ENCODE measurements at regions not wholly inside any gene's neighbourhood (a gene's known extent, or its start where the extent isn't known, plus 50 kb on each side); places are given as distances from the start of the nearest gene placed in this dataset.

DNA sequence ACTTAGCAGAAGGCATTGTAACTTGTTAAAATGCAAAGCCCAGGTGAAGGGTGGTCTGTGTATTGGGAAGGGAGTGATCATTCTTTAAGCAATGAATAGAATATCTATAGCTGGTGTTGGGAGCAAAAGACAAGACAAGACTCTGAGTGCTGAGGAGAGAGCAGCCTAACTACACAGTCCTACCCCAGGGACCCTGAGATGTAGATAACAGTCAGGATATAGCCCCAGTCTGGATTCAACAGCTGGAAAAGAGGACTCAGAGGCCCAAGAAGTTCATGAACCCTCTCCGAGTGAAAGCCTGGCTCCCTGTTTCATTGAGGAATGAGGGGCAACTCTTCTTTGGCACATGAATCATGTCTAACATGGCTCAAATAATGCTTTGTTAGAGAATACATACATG, 310.7 kb upstream of the SLC14A2 start:
- Mint-ChIP-seq H3K27me3 (ENCODE audit: low read depth) (no peaks in the 10 kb centered on the region), H3K4me3 (no peak overlapping the region), H3K9me3 (ENCODE audit: insufficient read depth) (no peaks in the 10 kb centered on the region), H3K4me1 (ENCODE audit: low read depth) (no peaks in the 10 kb centered on the region), H3K27ac (no peak overlapping the region), H3K36me3 (ENCODE audit: low read depth) (no peaks in the 10 kb centered on the region)
- CTCF ChIA-PET = interaction anchor here (1.4 kb wide), 1 partner anchor 92 kb away, joined by 3 read pairs; no protein-coding TSS in a partner anchor
- no peak for DNase-seq
- POLR2A ChIA-PET = no interaction called here
- no peak for ATAC-seq

DNA sequence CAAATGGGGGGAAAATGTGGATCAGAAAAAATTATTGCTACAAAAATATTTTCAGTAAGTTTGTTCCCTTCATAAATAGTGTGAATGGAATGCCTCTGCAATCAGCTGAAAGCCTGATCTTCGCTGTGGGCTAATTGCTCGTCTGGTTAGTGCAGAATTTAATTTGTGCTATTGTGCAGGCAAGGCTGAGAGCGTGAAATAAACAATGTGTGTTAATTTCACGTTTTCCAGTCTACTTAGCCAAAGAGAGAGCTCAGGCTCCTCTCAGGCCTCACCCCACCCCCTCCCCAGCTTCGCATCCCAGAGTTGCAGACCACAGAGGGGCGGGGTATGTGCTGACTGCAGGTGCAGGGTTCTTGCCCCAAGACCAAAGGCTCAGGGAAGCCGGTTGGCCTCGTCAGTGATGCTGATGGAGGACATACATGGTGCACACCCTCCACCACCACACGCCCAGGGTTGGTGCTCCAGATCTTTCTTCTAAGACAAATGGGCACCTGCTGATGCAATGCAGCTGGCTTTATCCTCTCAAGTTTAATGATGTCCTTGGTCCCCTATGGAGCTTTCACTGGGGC, 302.6 kb upstream of the SLC14A2 start:
- Mint-ChIP-seq H3K27me3 (ENCODE audit: low read depth) (no peaks in the 10 kb centered on the region), H3K27ac (no peak overlapping the region), H3K9me3 (ENCODE audit: insufficient read depth) (no peaks in the 10 kb centered on the region), H3K36me3 (ENCODE audit: low read depth) (no peaks in the 10 kb centered on the region), H3K4me3 (no peak overlapping the region), H3K4me1 (ENCODE audit: low read depth) (no peaks in the 10 kb centered on the region)
- no peak for ATAC-seq
- CTCF ChIA-PET = interaction anchor here (1.6 kb wide), 1 partner anchor 37 kb away, joined by 4 read pairs; no protein-coding TSS in a partner anchor
- POLR2A ChIA-PET = no interaction called here
- DNase-seq = no peak

DNA sequence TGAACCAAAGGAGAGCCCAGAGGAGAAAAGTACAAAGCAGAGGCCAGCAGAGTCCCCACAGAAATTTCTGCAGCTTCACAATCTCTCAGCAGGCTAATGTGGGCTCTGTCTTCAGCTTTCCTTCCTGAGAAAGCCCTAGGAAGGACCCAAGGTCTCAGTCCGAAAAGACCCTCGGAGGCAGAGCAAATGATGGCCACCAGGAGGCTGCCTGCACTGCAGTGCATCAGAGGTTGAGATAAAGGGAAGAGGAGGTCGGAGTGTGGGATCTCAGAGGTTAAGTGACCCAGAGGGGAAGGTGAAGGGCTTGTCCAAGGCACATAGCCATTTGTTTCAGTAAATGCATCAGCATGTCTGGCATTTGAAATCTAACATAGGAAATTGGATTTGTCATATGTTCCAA, 299.1 kb upstream of the SLC14A2 start:
- no peak for DNase-seq
- ATAC-seq = no peak
- CTCF ChIA-PET = no interaction called here
- H3K4me1 Mint-ChIP-seq (ENCODE audit: low read depth) = no peaks in the 10 kb centered on the region
- POLR2A ChIA-PET = no interaction called here
- H3K4me3 Mint-ChIP-seq = no peak overlapping the region
- H3K36me3 Mint-ChIP-seq (ENCODE audit: low read depth) = no peaks in the 10 kb centered on the region
- H3K27ac Mint-ChIP-seq = no peak overlapping the region
- H3K9me3 Mint-ChIP-seq (ENCODE audit: insufficient read depth) = no peaks in the 10 kb centered on the region
- no peaks in the 10 kb centered on the region for H3K27me3 Mint-ChIP-seq (ENCODE audit: low read depth)

DNA sequence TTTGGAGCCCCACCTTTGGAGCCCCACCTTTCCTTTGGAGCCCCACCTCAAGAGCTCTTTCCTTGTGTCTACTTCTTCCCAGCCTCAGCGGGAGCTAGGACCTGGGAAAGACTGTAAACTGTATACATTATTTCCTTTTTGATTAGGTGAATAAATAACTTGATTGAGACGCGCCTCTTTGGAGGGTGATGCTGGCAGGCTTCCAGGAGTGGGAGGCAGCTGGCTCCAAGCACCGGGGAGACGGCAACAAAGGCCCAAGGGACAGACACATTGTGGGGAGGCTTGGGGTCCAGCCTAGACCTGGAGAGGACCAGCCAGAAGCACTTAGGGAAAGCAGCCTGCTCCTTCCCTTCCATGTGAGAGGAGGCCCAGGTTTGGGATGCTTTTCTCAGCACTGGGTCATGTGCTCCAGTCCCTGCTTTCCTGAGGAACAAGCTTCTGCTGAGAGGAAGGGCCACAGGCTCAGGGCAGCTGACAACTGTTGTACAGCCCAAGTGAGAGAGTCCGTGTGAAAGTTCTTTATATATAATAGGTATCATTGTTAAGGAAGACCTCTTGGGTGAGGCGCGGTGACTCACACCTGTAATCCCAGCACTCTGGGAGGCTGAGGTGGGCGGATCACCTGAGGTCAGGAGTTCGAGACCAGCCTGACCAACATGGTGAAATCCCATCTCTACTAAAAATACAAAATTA, 297.2 kb upstream of the SLC14A2 start:
- H3K27ac Mint-ChIP-seq = no peak overlapping the region
- CTCF ChIA-PET = no interaction called here
- no peaks in the 10 kb centered on the region for H3K4me1 Mint-ChIP-seq (ENCODE audit: low read depth)
- no peaks in the 10 kb centered on the region for H3K9me3 Mint-ChIP-seq (ENCODE audit: insufficient read depth)
- H3K4me3 Mint-ChIP-seq = no peak overlapping the region
- ATAC-seq (no peak), DNase-seq (no peak)
- H3K27me3 Mint-ChIP-seq (ENCODE audit: low read depth) = peaks cover 2% of the 10 kb centered on the region
- POLR2A ChIA-PET = no interaction called here
- H3K36me3 Mint-ChIP-seq (ENCODE audit: low read depth) = no peaks in the 10 kb centered on the region

DNA sequence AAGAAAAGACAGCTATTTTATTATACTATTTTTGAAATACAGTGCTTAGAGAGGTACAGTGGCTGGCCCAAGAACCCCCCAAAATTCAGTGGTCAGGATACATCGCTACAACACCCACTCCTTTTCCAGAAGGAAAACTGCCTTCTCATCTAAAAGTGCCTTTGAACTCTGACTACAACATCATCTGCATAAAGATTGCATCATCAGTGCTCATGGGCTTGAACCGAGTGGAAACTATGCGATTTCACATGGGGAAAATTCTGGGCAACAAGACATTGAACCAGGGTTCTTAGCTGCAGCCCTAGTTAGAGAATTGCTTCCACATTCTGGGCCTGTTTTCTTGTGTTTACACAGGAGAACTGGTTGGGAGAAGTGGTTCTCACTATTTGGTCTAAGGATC, 294.6 kb upstream of the SLC14A2 start:
- CTCF ChIA-PET = no interaction called here
- H3K4me3 Mint-ChIP-seq = no peak overlapping the region
- DNase-seq = no peak
- H3K36me3 Mint-ChIP-seq (ENCODE audit: low read depth) = no peaks in the 10 kb centered on the region
- no peak for ATAC-seq
- H3K27me3 Mint-ChIP-seq (ENCODE audit: low read depth) = peaks cover 2% of the 10 kb centered on the region
- POLR2A ChIA-PET = no interaction called here
- no peak overlapping the region for H3K27ac Mint-ChIP-seq
- no peaks in the 10 kb centered on the region for H3K9me3 Mint-ChIP-seq (ENCODE audit: insufficient read depth)
- H3K4me1 Mint-ChIP-seq (ENCODE audit: low read depth) = no peaks in the 10 kb centered on the region

DNA sequence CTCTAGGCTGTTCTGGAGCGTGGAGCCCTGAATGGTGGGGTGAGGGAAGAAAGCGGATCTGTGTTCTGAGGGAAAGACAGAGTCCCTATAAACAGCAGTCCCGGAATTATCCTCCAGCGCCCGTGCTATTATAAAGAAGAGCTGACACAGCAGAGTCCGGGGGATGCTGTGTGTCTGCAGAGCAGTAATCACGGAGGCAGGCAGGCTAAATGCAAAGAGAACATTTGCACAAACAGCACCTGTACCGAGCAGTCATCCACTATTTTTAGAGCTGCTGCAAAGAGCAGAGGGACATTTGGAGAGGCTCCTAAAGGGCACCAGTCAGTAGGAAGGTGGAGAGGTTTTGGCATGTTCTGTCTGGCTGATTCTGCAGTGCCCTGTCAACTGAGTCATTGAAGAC, 293.8 kb upstream of the SLC14A2 start:
- DNase-seq = no peak
- no peaks in the 10 kb centered on the region for H3K36me3 Mint-ChIP-seq (ENCODE audit: low read depth)
- H3K27me3 Mint-ChIP-seq (ENCODE audit: low read depth) = peaks cover 2% of the 10 kb centered on the region
- ChIA-PET CTCF (no interaction called here), POLR2A (no interaction called here)
- no peak for ATAC-seq
- no peaks in the 10 kb centered on the region for H3K4me1 Mint-ChIP-seq (ENCODE audit: low read depth)
- H3K9me3 Mint-ChIP-seq (ENCODE audit: insufficient read depth) = no peaks in the 10 kb centered on the region
- no peak overlapping the region for H3K4me3 Mint-ChIP-seq
- H3K27ac Mint-ChIP-seq = no peak overlapping the region

DNA sequence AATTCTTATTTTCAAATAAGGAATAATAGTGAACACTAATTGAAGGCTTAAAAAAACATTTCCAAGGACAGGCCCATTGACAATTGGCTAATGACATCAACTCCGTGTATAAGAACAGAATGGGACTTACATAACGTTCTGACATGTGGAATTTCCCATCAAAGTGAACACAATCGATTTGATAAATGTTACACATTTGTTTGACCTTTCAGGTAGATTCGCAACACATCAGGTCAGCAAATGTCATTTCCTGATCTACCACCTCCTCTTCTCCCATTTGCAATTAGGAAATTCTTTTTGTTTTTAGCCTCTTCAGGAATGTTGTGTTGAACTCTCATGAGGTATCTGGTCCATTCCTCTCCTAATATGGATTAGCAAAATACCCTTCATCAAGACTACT, 292.9 kb upstream of the SLC14A2 start:
- DNase-seq (no peak), ATAC-seq (no peak)
- Mint-ChIP-seq H3K27me3 (ENCODE audit: low read depth) (peaks cover 2% of the 10 kb centered on the region), H3K4me1 (ENCODE audit: low read depth) (no peaks in the 10 kb centered on the region), H3K9me3 (ENCODE audit: insufficient read depth) (no peaks in the 10 kb centered on the region), H3K36me3 (ENCODE audit: low read depth) (no peaks in the 10 kb centered on the region), H3K4me3 (no peak overlapping the region), H3K27ac (no peak overlapping the region)
- ChIA-PET POLR2A (no interaction called here), CTCF (interaction anchor here (1.2 kb wide), 1 partner anchor 13 kb away, joined by 3 read pairs; no protein-coding TSS in a partner anchor)

DNA sequence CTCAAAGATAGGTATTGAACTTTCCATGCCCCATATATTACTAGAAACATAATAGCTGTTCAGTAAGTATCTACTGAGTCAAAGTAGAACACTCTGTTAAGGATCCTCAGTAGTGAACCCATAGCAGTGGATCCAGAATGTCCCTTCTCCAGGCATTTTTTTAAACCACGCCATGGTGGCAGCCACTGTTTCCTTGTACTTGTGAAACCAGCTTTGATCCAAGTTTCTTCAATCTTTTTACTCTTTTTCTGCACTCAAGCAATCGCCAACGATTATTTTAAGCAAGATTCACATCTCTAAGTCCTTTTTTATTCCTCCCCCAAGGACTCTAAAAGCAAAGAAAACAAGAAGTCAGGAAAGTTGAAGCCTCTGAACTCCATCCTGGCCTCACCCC, 291.2 kb upstream of the SLC14A2 start:
- no peak for ATAC-seq
- H3K27ac Mint-ChIP-seq = no peak overlapping the region
- CTCF ChIA-PET = no interaction called here

DNA sequence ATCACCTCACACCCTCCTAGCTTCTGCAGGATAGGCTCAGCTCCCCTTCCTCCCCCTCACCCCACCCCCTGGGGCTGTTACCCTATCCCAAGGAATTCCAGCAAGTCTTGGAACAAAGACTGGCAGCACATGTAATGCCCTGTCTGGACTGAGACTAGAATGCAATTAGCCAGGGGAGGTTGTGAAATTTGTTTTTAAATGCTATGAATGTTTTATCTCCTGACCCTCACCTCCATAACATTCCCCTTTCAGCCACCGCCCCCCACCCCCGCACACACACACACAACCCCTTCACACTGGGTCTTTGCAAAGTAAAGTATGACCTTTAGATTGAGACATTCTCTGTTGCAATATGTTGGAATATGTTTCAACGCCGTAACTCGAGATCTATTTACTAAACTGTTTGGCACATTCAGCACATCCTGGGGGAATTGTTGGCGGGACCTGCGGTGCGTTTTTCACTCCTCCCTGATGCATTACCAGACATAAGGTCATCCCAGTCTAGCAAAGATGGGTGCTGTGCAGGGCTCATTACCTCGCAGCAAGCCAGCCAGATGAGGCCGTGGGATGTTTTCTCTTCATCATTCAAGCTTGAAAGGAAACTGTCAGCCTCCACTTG, 290.7 kb upstream of the SLC14A2 start:
- CTCF ChIA-PET = no interaction called here
- ATAC-seq = no peak
- H3K9me3 Mint-ChIP-seq (ENCODE audit: insufficient read depth) = no peaks in the 10 kb centered on the region
- no peaks in the 10 kb centered on the region for H3K4me1 Mint-ChIP-seq (ENCODE audit: low read depth)
- H3K27ac Mint-ChIP-seq = no peak overlapping the region
- DNase-seq = no peak
- peaks cover 2% of the 10 kb centered on the region for H3K27me3 Mint-ChIP-seq (ENCODE audit: low read depth)
- POLR2A ChIA-PET = no interaction called here
- no peaks in the 10 kb centered on the region for H3K36me3 Mint-ChIP-seq (ENCODE audit: low read depth)
- H3K4me3 Mint-ChIP-seq = no peak overlapping the region

More for the DNA sequence above, 291.2 kb upstream of the SLC14A2 start:
- DNase-seq = no peak
- H3K9me3 Mint-ChIP-seq (ENCODE audit: insufficient read depth) = no peaks in the 10 kb centered on the region
- POLR2A ChIA-PET = no interaction called here
- no peak overlapping the region for H3K4me3 Mint-ChIP-seq
- H3K36me3 Mint-ChIP-seq (ENCODE audit: low read depth) = no peaks in the 10 kb centered on the region
- peaks cover 2% of the 10 kb centered on the region for H3K27me3 Mint-ChIP-seq (ENCODE audit: low read depth)
- no peaks in the 10 kb centered on the region for H3K4me1 Mint-ChIP-seq (ENCODE audit: low read depth)

DNA sequence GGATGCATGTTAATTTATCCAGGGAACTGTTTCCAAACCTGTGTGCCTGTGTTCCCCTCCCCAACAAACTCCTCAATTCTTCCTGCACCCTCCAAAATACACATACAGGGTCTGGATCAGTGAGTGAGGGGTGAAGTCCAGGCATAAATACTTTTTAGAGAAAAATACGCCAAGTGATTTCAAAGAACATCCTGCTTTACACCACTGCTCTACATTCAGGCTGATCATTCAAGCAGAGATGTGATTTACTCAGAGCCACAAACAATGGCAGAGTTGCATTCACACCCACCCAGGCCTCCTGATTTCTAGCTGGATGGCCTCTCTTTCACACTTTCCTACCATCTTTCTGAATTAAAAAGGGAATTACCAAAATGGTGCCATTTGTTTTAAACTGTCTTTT, 289.5 kb upstream of the SLC14A2 start:
- Mint-ChIP-seq H3K27me3 (ENCODE audit: low read depth) (peaks cover 2% of the 10 kb centered on the region), H3K9me3 (ENCODE audit: insufficient read depth) (no peaks in the 10 kb centered on the region), H3K27ac (no peak overlapping the region), H3K4me3 (no peak overlapping the region), H3K36me3 (ENCODE audit: low read depth) (no peaks in the 10 kb centered on the region), H3K4me1 (ENCODE audit: low read depth) (no peaks in the 10 kb centered on the region)
- ATAC-seq (no peak), DNase-seq (no peak)
- POLR2A ChIA-PET = no interaction called here
- CTCF ChIA-PET = no interaction called here

DNA sequence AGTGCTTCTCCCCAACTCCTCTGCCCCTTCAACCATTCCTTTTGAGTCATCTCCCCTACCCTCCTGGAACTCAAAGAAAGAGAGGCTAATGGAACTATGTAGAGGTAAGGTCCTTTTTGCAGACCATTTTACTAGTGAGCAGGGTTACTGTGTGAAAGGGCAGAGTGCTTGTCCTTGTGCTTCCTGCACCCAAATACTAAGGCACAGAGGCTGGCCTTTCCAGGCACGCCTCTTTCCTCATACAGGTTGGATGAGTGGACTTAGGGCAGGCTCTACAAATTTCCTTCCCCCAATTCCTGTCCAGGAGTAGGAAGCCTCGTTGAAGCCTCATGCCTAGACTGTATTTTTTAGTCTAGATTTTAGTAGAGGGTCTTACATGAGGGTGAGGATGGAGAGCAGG, 288.8 kb upstream of the SLC14A2 start:
- ATAC-seq = no peak
- Mint-ChIP-seq H3K27me3 (ENCODE audit: low read depth) (peaks cover 2% of the 10 kb centered on the region), H3K36me3 (ENCODE audit: low read depth) (no peaks in the 10 kb centered on the region), H3K27ac (no peak overlapping the region), H3K4me1 (ENCODE audit: low read depth) (no peaks in the 10 kb centered on the region), H3K9me3 (ENCODE audit: insufficient read depth) (no peaks in the 10 kb centered on the region), H3K4me3 (no peak overlapping the region)
- CTCF ChIA-PET = no interaction called here
- POLR2A ChIA-PET = no interaction called here
- no peak for DNase-seq

DNA sequence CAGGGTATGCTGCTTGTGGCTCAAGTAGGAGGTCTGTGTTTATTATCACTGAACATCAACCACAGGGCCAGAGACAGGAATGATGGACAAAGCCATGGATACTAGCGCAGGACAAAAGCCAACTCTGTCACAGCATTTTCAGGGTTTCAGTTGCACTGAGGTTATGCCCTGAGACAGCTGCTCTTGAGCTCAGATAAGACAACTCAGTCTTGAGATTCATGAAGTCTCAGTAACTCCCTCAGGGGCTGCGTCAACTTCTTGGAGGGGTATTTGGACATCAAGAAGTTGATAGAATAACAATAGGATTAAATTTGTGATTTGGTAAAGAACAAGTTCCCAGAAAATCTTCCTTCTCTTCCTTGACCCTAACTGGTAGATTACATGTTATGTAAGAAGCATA, 287.0 kb upstream of the SLC14A2 start:
- Mint-ChIP-seq H3K27ac (no peak overlapping the region), H3K4me1 (ENCODE audit: low read depth) (no peaks in the 10 kb centered on the region), H3K4me3 (no peak overlapping the region), H3K36me3 (ENCODE audit: low read depth) (no peaks in the 10 kb centered on the region), H3K27me3 (ENCODE audit: low read depth) (no peaks in the 10 kb centered on the region), H3K9me3 (ENCODE audit: insufficient read depth) (no peaks in the 10 kb centered on the region)
- DNase-seq (no peak), ATAC-seq (no peak)
- ChIA-PET CTCF (no interaction called here), POLR2A (no interaction called here)

DNA sequence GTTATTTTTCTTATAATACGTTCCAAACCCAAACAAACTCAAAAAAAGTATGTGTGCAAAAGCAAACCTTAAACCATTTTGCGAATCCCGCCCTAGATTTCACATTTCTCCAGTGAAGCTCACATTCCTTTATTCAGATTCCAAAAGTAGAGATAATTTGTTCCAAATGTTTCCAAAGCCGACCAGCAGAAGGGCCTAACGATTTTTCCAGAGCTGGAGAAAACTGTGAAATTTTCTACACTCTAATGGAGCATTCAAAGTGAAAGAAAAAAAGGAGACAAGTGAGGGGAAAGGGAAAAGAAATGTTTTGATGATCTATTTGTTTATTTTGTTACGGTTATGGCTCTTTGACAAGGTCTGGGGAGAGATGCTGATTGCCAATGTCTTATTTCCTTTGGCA, 286.5 kb upstream of the SLC14A2 start:
- Mint-ChIP-seq H3K4me3 (no peak overlapping the region), H3K27me3 (ENCODE audit: low read depth) (no peaks in the 10 kb centered on the region), H3K36me3 (ENCODE audit: low read depth) (no peaks in the 10 kb centered on the region), H3K9me3 (ENCODE audit: insufficient read depth) (no peaks in the 10 kb centered on the region), H3K27ac (no peak overlapping the region), H3K4me1 (ENCODE audit: low read depth) (no peaks in the 10 kb centered on the region)
- no peak for DNase-seq
- ATAC-seq = no peak
- ChIA-PET CTCF (no interaction called here), POLR2A (no interaction called here)

Measured in activated CD8-positive, alpha-beta T cell treated with anti-CD3 and anti-CD28 coated beads, Interleukin-2, amount 10 ng/mL, durations not matched to agents 7 days and 5 days (primary cell).